ENCODE measurements at regions not wholly inside any gene's neighbourhood (a gene's known extent, or its start where the extent isn't known, plus 50 kb on each side); places are given as distances from the start of the nearest gene placed in this dataset.

DNA sequence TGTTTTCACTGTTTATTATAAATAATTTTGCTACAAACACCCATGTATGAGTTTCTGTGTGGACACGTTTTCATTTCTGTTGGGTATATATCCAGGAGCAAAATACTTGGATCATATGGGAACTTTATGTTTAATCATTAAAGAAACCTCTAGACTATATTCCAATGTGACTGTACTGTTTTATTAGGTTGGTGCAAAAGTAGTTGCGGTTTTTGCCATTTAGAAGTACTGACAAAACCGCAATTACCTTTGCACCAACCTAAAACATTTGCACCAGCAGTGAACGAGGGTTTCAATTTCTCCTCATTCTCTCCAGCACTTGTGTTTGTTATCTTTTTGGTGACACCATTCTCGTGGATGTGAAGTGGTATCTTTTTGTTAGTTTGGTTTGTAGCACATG is 565.0 kb downstream of the TRIML1 start:
- Histone ChIP-seq H3K4me3 (replicated peaks in 1 of 2; ENCODE audit: low read depth in 1 of 2, low read length in 2 of 2) (no peak overlapping the region), H3K4me1 (ENCODE audit: control insufficient read depth in 1 of 2, insufficient read depth in 2 of 2, low read length in 2 of 2) (no peaks in the 10 kb centered on the region), H2AFZ (ENCODE audit: low read depth, low read length, poor library complexity, severe bottlenecking) (no peak overlapping the region), H3K9ac (ENCODE audit: low read length) (no peak overlapping the region), H3K27me3 (ENCODE audit: insufficient read depth, low read length) (no peaks in the 10 kb centered on the region), H3K9me3 (ENCODE audit: control insufficient read depth in 1 of 2, insufficient read depth in 1 of 2, low read depth in 1 of 2, low read length in 2 of 2) (no peaks in the 10 kb centered on the region), H3K4me2 (ENCODE audit: low read length) (no peak overlapping the region), H4K20me1 (ENCODE audit: insufficient read depth) (no peaks in the 10 kb centered on the region), H3K79me2 (ENCODE audit: insufficient read depth, low read length) (no peaks in the 10 kb centered on the region), H3K9me2 (ENCODE audit: insufficient read depth) (no peaks in the 10 kb centered on the region), H3K27ac (ENCODE audit: low read depth, low read length) (no peak overlapping the region), H3K36me3 (ENCODE audit: control insufficient read depth in 1 of 2, insufficient read depth in 2 of 2, low read length in 2 of 2) (no peaks in the 10 kb centered on the region)
- POLR2A ChIA-PET: no interaction called here
- DNase-seq (ENCODE audit: low read depth, low spot score): no peak
- intact Hi-C loops (cut with micrococcal nuclease): no loop called here
- no peak for ATAC-seq
- no peak for TF ChIP-seq YY1 (IDR thresholded peaks at IDR 0.05; ENCODE audit: extremely low read depth, insufficient replicate concordance, low read depth, low read length)
- TF ChIP-seq RAD21 (IDR thresholded peaks at IDR 0.05; ENCODE audit: low read depth): no peak
- no peak for TF ChIP-seq JUND (IDR thresholded peaks at IDR 0.05)
- TF ChIP-seq EZH2 (IDR thresholded peaks at IDR 0.05): no peak
- TF ChIP-seq, protein P1, sequence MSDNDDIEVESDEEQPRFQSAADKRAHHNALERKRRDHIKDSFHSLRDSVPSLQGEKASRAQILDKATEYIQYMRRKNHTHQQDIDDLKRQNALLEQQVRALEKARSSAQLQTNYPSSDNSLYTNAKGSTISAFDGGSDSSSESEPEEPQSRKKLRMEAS (IDR thresholded peaks at IDR 0.05): no peak
- no peak for TF ChIP-seq POLR2AphosphoS5 (IDR thresholded peaks at IDR 0.05; ENCODE audit: low read depth, low read length)
- no peak for TF ChIP-seq ELF1 (IDR thresholded peaks at IDR 0.05; ENCODE audit: borderline replicate concordance, low read depth)
- no peak for TF ChIP-seq ZFX (IDR thresholded peaks at IDR 0.05)
- TF ChIP-seq FOSL1 (IDR thresholded peaks at IDR 0.05; ENCODE audit: low read depth): no peak
- no peak for TF ChIP-seq POLR2A (IDR thresholded peaks at IDR 0.05; ENCODE audit: borderline replicate concordance, extremely low read depth, insufficient read depth, insufficient read length)
- TF ChIP-seq EZH2phosphoT487 (IDR thresholded peaks at IDR 0.05; ENCODE audit: borderline replicate concordance): no peak
- no peak for TF ChIP-seq ZNF274 (IDR thresholded peaks at IDR 0.05; ENCODE audit: low read depth, low read length)
- TF ChIP-seq CEBPB (IDR thresholded peaks at IDR 0.05; ENCODE audit: low read depth): no peak
- TF ChIP-seq, protein P2, sequence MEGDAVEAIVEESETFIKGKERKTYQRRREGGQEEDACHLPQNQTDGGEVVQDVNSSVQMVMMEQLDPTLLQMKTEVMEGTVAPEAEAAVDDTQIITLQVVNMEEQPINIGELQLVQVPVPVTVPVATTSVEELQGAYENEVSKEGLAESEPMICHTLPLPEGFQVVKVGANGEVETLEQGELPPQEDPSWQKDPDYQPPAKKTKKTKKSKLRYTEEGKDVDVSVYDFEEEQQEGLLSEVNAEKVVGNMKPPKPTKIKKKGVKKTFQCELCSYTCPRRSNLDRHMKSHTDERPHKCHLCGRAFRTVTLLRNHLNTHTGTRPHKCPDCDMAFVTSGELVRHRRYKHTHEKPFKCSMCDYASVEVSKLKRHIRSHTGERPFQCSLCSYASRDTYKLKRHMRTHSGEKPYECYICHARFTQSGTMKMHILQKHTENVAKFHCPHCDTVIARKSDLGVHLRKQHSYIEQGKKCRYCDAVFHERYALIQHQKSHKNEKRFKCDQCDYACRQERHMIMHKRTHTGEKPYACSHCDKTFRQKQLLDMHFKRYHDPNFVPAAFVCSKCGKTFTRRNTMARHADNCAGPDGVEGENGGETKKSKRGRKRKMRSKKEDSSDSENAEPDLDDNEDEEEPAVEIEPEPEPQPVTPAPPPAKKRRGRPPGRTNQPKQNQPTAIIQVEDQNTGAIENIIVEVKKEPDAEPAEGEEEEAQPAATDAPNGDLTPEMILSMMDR (IDR thresholded peaks at IDR 0.05 in 2 of 3, conservative IDR thresholded peaks at IDR 0.05 in 1 of 3; ENCODE audit: borderline replicate concordance in 1 of 3, insufficient read depth in 1 of 3, low read depth in 2 of 3, low read length in 2 of 3): no peak
- no TSS peak for BruUV-seq (replicated peaks)
- RAD21 ChIA-PET (ENCODE audit: low non-redundant PET in 1 of 2, low total read pairs in 2 of 2, uncharacterized antibody in 2 of 2, unreplicated experiment in 2 of 2): no interaction called here
- CTCF ChIA-PET: no interaction called here
